ENCODE measurements at regions not wholly inside any gene's neighbourhood (a gene's known extent, or its start where the extent isn't known, plus 50 kb on each side); places are given as distances from the start of the nearest gene placed in this dataset.

DNA sequence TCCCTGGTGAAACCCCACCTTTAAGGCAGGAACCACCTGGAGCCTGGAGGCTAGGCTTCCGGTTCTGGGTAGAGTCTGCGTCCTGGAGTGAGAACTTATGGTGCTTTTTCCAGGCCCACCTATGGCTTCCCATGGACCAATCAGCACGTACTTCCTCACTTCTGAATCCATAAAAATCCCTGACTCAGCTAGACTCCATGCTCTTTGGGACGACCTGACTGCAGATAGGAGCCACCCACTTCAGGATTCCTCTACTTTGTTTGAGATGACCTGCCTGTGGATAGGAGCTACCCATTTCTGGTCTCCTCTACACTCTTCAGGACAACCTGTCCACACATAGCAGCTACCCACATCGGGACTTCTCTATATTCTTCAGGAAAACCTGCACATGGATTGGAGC lies 168.8 kb upstream of the IRX2 start:
- TF ChIP-seq CTCF (IDR thresholded peaks at IDR 0.05) = no peak
- no peak for TF ChIP-seq POLR2A (IDR thresholded peaks at IDR 0.05)

All from thyroid gland (tissue), 4 donors.